Fibroblast of lung (primary cell): ENCODE measurements at regions not wholly inside any gene's neighbourhood (a gene's known extent, or its start where the extent isn't known, plus 50 kb on each side); places are given as distances from the start of the nearest gene placed in this dataset.
A peak's percentile ranks its signal among the peaks of the same experiment; 100 is the strongest.

ENCODE experiments used
- DNase-seq, 2 donors: peaks; one replicate each; pipeline versions ENCODE4 v3.0.0 to v3.0.0-alpha.2; 2010; ENCODE audit warnings: low read depth in 2 of 2
- H2AFZ ChIP-seq: 2 replicates; pipeline ENCODE4 v1.5.1; 2012; ENCODE audit warnings: low read length, control low read depth, inconsistent platforms
- H3K27ac ChIP-seq: 2 replicates; pipeline ENCODE4 v1.5.1; 2011; ENCODE audit warnings: low read length, control low read depth; ENCODE audit not compliant: insufficient read depth
- H3K27me3 ChIP-seq: 2 replicates; pipeline ENCODE4 v1.5.1; 2011; ENCODE audit warnings: mild to moderate bottlenecking, low read length; ENCODE audit not compliant: control insufficient read depth, insufficient read depth
- H3K36me3 ChIP-seq: 2 replicates; pipeline ENCODE4 v1.5.1; 2011; ENCODE audit warnings: low read length; ENCODE audit not compliant: control insufficient read depth, insufficient read depth
- H3K4me1 ChIP-seq: 2 replicates; pipeline ENCODE4 v1.5.1; 2011; ENCODE audit warnings: low read length; ENCODE audit not compliant: control insufficient read depth, insufficient read depth; ENCODE audit errors: extremely low read depth
- H3K4me2 ChIP-seq: 2 replicates; pipeline ENCODE4 v1.5.1; 2011; ENCODE audit warnings: low read length, control low read depth; ENCODE audit not compliant: insufficient read depth; ENCODE audit errors: extremely low read depth
- H3K4me3 ChIP-seq, 4 experiments: fragments of 200-600 bp in 1 of 4; sonication (generic) in 1 of 4; replicated peaks in 1 of 4; 2 replicates each; pipeline ENCODE4 v1.5.1; 2011 to 2016; ENCODE audit warnings: low read length in 4 of 4, low read depth in 3 of 4, mild to moderate bottlenecking in 3 of 4, control low read depth in 2 of 4, inconsistent platforms in 1 of 4, mixed read lengths in 1 of 4; ENCODE audit not compliant: insufficient read depth in 1 of 4; ENCODE audit errors: control extremely low read depth in 1 of 4
- H3K79me2 ChIP-seq: 2 replicates; pipeline ENCODE4 v1.5.1; 2012; ENCODE audit warnings: mild to moderate bottlenecking, low read length, inconsistent platforms; ENCODE audit not compliant: control insufficient read depth, insufficient read depth
- H3K9ac ChIP-seq: 2 replicates; pipeline ENCODE4 v1.5.1; 2011; ENCODE audit warnings: mild to moderate bottlenecking, low read length, control low read depth; ENCODE audit not compliant: insufficient read depth
- H3K9me3 ChIP-seq: 2 replicates; pipeline ENCODE4 v1.5.1; 2012; ENCODE audit warnings: low read depth, low read length; ENCODE audit not compliant: control insufficient read depth, insufficient read depth
- H4K20me1 ChIP-seq: 2 replicates; pipeline ENCODE4 v1.5.1; 2011; ENCODE audit warnings: low read length; ENCODE audit not compliant: control insufficient read depth, insufficient read depth; ENCODE audit errors: extremely low read depth
- CTCF ChIP-seq, 2 donors: IDR thresholded peaks in 1 of 2; conservative IDR thresholded peaks in 1 of 2; 1 replicate in 1 of 2; 2 replicates in 1 of 2; pipeline ENCODE4 v1.5.1; 2011 to 2012; ENCODE audit warnings: low read length in 2 of 2, control low read depth in 1 of 2, inconsistent platforms in 1 of 2, low read depth in 1 of 2, mild to moderate bottlenecking in 1 of 2
- EZH2 ChIP-seq: IDR thresholded peaks from 2 replicates; pipeline ENCODE4 v1.5.1; 2012; ENCODE audit warnings: low read length, control low read depth, mild to moderate bottlenecking; ENCODE audit errors: missing control alignments

GRCh38 chr9:74373348-74373747, 123.8 kb upstream of the RORB start:
- no peaks in the 10 kb centered on the region for H3K9me3 ChIP-seq

GRCh38 chr9:74379718-74380117, 117.4 kb upstream of the RORB start:
- H3K9me3 ChIP-seq, result no peaks in the 10 kb centered on the region
- H3K36me3 ChIP-seq, result no peaks in the 10 kb centered on the region
- no peaks in the 10 kb centered on the region for H3K4me1 ChIP-seq
- no peak overlapping the region for H3K4me2 ChIP-seq
- H4K20me1 ChIP-seq, result no peaks in the 10 kb centered on the region
- H3K4me3 ChIP-seq, result no peak overlapping the region
- no peak overlapping the region for H3K27ac ChIP-seq
- DNase-seq, result peak in 1 of 2 donors; percentile 21
- no peaks in the 10 kb centered on the region for H3K27me3 ChIP-seq
- H3K9ac ChIP-seq, result no peak overlapping the region
- H3K79me2 ChIP-seq, result no peaks in the 10 kb centered on the region
- TF ChIP-seq EZH2 (no peak), CTCF (conservative IDR thresholded peaks at IDR 0.05 in 1 of 2, IDR thresholded peaks at IDR 0.05 in 1 of 2; ENCODE audit: low read depth in 1 of 2, low read length in 2 of 2) (no peak)
- no peak overlapping the region for H2AFZ ChIP-seq

More at GRCh38 chr9:74373348-74373747, 123.8 kb upstream of the RORB start:
- no peak overlapping the region for H3K9ac ChIP-seq
- H3K27ac ChIP-seq, result no peak overlapping the region
- H3K4me3 ChIP-seq, result no peak overlapping the region
- TF ChIP-seq EZH2 (no peak), CTCF (conservative IDR thresholded peaks at IDR 0.05 in 1 of 2, IDR thresholded peaks at IDR 0.05 in 1 of 2; ENCODE audit: low read depth in 1 of 2, low read length in 2 of 2) (no peak)
- no peak overlapping the region for H2AFZ ChIP-seq
- H3K4me1 ChIP-seq, result no peaks in the 10 kb centered on the region
- no peaks in the 10 kb centered on the region for H3K79me2 ChIP-seq
- no peaks in the 10 kb centered on the region for H3K36me3 ChIP-seq
- H3K4me2 ChIP-seq, result no peak overlapping the region
- no peak for DNase-seq
- no peaks in the 10 kb centered on the region for H3K27me3 ChIP-seq
- no peaks in the 10 kb centered on the region for H4K20me1 ChIP-seq

GRCh38 chr9:74391816-74392215, 105.3 kb upstream of the RORB start:
- no peak overlapping the region for H3K27ac ChIP-seq
- no peaks in the 10 kb centered on the region for H3K9me3 ChIP-seq
- DNase-seq, result peak in 1 of 2 donors; percentile 2
- TF ChIP-seq CTCF (conservative IDR thresholded peaks at IDR 0.05 in 1 of 2, IDR thresholded peaks at IDR 0.05 in 1 of 2; ENCODE audit: low read depth in 1 of 2, low read length in 2 of 2) (no peak), EZH2 (no peak)
- H2AFZ ChIP-seq, result no peak overlapping the region
- no peaks in the 10 kb centered on the region for H3K27me3 ChIP-seq
- no peak overlapping the region for H3K9ac ChIP-seq
- no peaks in the 10 kb centered on the region for H3K4me1 ChIP-seq
- no peaks in the 10 kb centered on the region for H3K79me2 ChIP-seq
- no peak overlapping the region for H3K4me2 ChIP-seq
- no peaks in the 10 kb centered on the region for H3K36me3 ChIP-seq
- H3K4me3 ChIP-seq, result no peak overlapping the region
- no peaks in the 10 kb centered on the region for H4K20me1 ChIP-seq
